ENCODE measurements at regions not wholly inside any gene's neighbourhood (a gene's known extent, or its start where the extent isn't known, plus 50 kb on each side); places are given as distances from the start of the nearest gene placed in this dataset.

DNA sequence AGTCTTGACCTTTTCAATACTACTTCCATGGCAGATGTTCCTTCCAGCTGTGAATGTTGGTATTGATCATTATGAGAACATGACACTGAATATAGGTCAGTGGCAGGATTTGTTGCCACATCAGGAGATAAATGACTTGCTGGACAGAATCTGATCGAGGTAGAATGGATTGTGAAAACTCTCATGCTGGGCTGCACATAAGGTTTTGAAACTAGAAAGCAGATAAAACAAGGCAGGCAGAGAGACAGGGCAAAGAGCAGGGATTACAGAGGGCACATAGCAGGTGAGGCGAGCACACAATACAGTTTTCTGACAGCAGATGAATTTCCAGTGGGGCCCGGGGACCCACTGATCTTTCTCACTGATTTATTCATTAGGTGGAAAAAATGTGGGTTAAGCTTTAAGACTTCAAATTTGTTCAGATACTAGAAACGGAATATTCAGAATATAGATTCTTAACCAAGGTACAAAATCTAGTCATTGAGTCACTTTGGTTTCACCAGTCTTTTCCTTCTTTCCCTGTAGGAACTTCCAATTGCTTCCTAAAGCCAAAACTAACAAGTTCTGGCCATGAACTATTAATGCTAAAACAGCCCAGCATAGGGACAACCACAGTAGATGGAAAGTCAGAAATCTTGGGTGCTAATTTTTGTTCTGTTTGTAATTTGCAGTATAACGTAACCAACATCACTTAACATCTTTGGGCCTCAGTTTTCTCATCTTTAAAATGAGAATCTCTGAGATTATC lies 296.0 kb upstream of the PTBP2 start:
- Histone ChIP-seq H3K4me2 (ENCODE audit: low read length) (no peak overlapping the region), H2AFZ (ENCODE audit: low read length) (no peak overlapping the region), H3K9ac (ENCODE audit: low read length) (no peak overlapping the region), H3K79me2 (ENCODE audit: low read length) (no peaks in the 10 kb centered on the region), H4K20me1 (ENCODE audit: low read length) (no peaks in the 10 kb centered on the region), H3K36me3 (ENCODE audit: low read depth, low read length) (no peaks in the 10 kb centered on the region), H3K27ac (ENCODE audit: low read length) (no peak overlapping the region), H3K9me2 (replicated peaks; ENCODE audit: low read length) (no peaks in the 10 kb centered on the region), H3K9me3 (ENCODE audit: low read length) (no peaks in the 10 kb centered on the region), H3K27me3 (ENCODE audit: low read length) (no peaks in the 10 kb centered on the region), H3K4me1 (ENCODE audit: insufficient read depth, low read length) (no peaks in the 10 kb centered on the region; the same call in 1 of the 2 replicates), H3F3A (ENCODE audit: low read length, unreplicated experiment) (no peaks in the 10 kb centered on the region), H3K4me3 (ENCODE audit: low read length) (no peak overlapping the region)
- ChIA-PET CTCF (no interaction called here), POLR2A (ENCODE audit: unreplicated experiment) (no interaction called here)
- ATAC-seq (no peak), DNase-seq (no peak)
- intact Hi-C loops (cut with micrococcal nuclease) = no loop called here
- BruUV-seq (replicated peaks) = no TSS peak
- no peak for TF ChIP-seq EZH2 (IDR thresholded peaks at IDR 0.05; ENCODE audit: low read length, unreplicated experiment)
- no peak for TF ChIP-seq EZH2phosphoT487 (IDR thresholded peaks at IDR 0.05; ENCODE audit: borderline replicate concordance, low read length)
- TF ChIP-seq CTCF (conservative IDR thresholded peaks at IDR 0.05; ENCODE audit: low read depth, low read length) = no peak

DNA sequence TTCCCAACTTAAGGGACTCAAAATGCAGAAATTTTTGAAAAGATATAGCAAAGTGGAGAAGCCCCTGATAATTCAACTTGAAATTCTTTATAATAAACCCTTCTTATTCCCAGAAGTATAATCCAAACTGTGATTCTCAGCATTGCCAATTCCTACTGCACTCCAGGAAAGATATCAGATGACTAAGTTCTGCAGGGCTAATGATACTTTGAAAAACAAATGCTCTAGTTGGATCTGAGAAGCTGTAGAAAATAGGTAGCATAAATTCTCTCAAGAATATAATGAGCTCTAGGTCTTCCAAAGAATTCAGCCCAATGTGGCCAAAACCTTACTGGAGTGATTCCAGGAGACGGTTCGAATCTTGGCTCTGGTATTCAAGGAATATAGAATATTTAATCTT lies 294.0 kb upstream of the PTBP2 start:
- ATAC-seq (no peak), DNase-seq (no peak)
- no peak for TF ChIP-seq EZH2 (IDR thresholded peaks at IDR 0.05; ENCODE audit: low read length, unreplicated experiment)
- TF ChIP-seq CTCF (conservative IDR thresholded peaks at IDR 0.05; ENCODE audit: low read depth, low read length) = no peak
- no peak for TF ChIP-seq EZH2phosphoT487 (IDR thresholded peaks at IDR 0.05; ENCODE audit: borderline replicate concordance, low read length)
- H3K4me1 ChIP-seq (ENCODE audit: insufficient read depth, low read length) = no peaks in the 10 kb centered on the region; the same call in 1 of the 2 replicates
- H3K4me2 ChIP-seq (ENCODE audit: low read length) = no peak overlapping the region
- H3K4me3 ChIP-seq (ENCODE audit: low read length) = no peak overlapping the region
- no peak overlapping the region for H3K27ac ChIP-seq (ENCODE audit: low read length)
- no TSS peak for BruUV-seq (replicated peaks)
- no peaks in the 10 kb centered on the region for H3K36me3 ChIP-seq (ENCODE audit: low read depth, low read length)
- ChIA-PET CTCF (no interaction called here), POLR2A (ENCODE audit: unreplicated experiment) (no interaction called here)
- H3K9me3 ChIP-seq (ENCODE audit: low read length) = no peaks in the 10 kb centered on the region
- H2AFZ ChIP-seq (ENCODE audit: low read length) = no peak overlapping the region
- no peaks in the 10 kb centered on the region for H3K9me2 ChIP-seq (replicated peaks; ENCODE audit: low read length)
- H4K20me1 ChIP-seq (ENCODE audit: low read length) = no peaks in the 10 kb centered on the region
- no peaks in the 10 kb centered on the region for H3F3A ChIP-seq (ENCODE audit: low read length, unreplicated experiment)
- no peaks in the 10 kb centered on the region for H3K79me2 ChIP-seq (ENCODE audit: low read length)
- intact Hi-C loops (cut with micrococcal nuclease) = no loop called here
- H3K27me3 ChIP-seq (ENCODE audit: low read length) = no peaks in the 10 kb centered on the region
- H3K9ac ChIP-seq (ENCODE audit: low read length) = no peak overlapping the region

DNA sequence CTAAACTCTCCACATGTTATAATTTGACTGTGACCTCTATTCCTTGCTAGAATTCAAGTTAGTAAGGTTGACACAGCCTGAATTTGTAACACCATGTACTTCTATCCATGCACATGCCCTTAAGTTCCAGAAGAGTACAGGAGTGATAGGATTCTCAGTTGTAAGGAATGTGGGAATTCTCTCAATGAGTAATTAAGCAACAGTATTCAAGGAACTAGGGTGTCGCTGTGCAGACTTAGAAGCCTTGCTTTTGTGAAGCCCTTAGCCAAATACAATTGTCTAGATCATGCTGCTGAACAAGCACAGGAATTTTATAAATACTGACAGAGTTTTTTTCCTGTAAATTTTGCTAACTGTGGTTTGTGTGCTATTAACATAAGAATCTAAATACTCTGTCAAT lies 276.3 kb upstream of the PTBP2 start:
- Histone ChIP-seq H3K27me3 (ENCODE audit: low read length) (no peaks in the 10 kb centered on the region), H3K9me2 (replicated peaks; ENCODE audit: low read length) (no peaks in the 10 kb centered on the region), H2AFZ (ENCODE audit: low read length) (no peak overlapping the region), H3K9me3 (ENCODE audit: low read length) (no peaks in the 10 kb centered on the region), H3K36me3 (ENCODE audit: low read depth, low read length) (no peaks in the 10 kb centered on the region), H4K20me1 (ENCODE audit: low read length) (no peaks in the 10 kb centered on the region), H3K79me2 (ENCODE audit: low read length) (no peaks in the 10 kb centered on the region), H3K4me3 (ENCODE audit: low read length) (no peak overlapping the region), H3F3A (ENCODE audit: low read length, unreplicated experiment) (no peaks in the 10 kb centered on the region), H3K4me1 (ENCODE audit: insufficient read depth, low read length) (no peaks in the 10 kb centered on the region), H3K9ac (ENCODE audit: low read length) (no peak overlapping the region), H3K4me2 (ENCODE audit: low read length) (no peak overlapping the region), H3K27ac (ENCODE audit: low read length) (no peak overlapping the region)
- no TSS peak for BruUV-seq (replicated peaks)
- ATAC-seq = no peak
- no peak for TF ChIP-seq EZH2phosphoT487 (IDR thresholded peaks at IDR 0.05; ENCODE audit: borderline replicate concordance, low read length)
- TF ChIP-seq CTCF (conservative IDR thresholded peaks at IDR 0.05; ENCODE audit: low read depth, low read length) = no peak
- CTCF ChIA-PET = no interaction called here
- no peak for DNase-seq
- intact Hi-C loops (cut with micrococcal nuclease) = loop anchor here (10.0 kb wide), 1 partner anchor 211 kb away; no protein-coding TSS in a partner anchor
- POLR2A ChIA-PET (ENCODE audit: unreplicated experiment) = no interaction called here
